ENCODE measurements at regions not wholly inside any gene's neighbourhood (a gene's known extent, or its start where the extent isn't known, plus 50 kb on each side); places are given as distances from the start of the nearest gene placed in this dataset.

DNA sequence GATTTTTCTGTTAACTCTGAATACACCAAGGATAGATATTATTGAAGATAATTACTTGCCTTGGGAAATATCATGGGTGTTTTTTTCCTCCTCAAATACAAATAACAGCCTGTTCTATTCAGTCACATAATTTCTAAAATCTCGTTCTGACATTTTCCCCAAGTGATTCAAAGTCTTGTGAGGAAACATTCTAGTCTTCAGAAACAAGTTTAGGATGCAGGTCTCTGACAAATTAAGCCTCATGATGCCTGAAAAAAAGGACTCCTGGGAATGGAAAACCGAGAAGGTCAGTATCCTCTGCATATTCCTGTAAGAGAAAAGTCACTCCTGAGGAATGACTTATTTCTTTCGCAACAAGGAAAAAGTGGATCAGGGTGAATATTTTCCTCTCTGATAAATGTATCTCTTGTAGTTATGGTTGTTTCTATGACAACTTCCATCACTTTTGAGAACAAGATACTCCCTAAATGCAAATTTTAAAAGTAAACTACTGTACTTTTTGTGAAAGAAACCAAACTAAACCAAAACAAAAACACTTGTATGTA lies 384.6 kb downstream of the CNTNAP4 start:
- H3K27me3 ChIP-seq (ENCODE audit: control insufficient read depth in 5 of 5, insufficient read depth in 4 of 5, low read length in 5 of 5), result no peaks in the 10 kb centered on the region
- no peak overlapping the region for H3K4me3 ChIP-seq (ENCODE audit: low read depth in 1 of 5, low read length in 5 of 5)
- no peak overlapping the region for H3K9ac ChIP-seq (ENCODE audit: low read length in 5 of 5)
- H3K9me3 ChIP-seq (ENCODE audit: control insufficient read depth in 5 of 5, low read length in 5 of 5), result no peaks in the 10 kb centered on the region
- no peaks in the 10 kb centered on the region for H3K4me1 ChIP-seq (ENCODE audit: control insufficient read depth in 5 of 5, insufficient read depth in 5 of 5, low read length in 5 of 5)
- no peak overlapping the region for H3K27ac ChIP-seq (ENCODE audit: low read depth, low read length)
- H3K36me3 ChIP-seq (ENCODE audit: control insufficient read depth in 5 of 5, insufficient read depth in 5 of 5, low read length in 5 of 5), result no peaks in the 10 kb centered on the region

GRCh38 chr16:76665571-76666275 lies 388.5 kb downstream of the CNTNAP4 start:
- H3K27me3 ChIP-seq (ENCODE audit: control insufficient read depth in 5 of 5, insufficient read depth in 4 of 5, low read length in 5 of 5), result no peaks in the 10 kb centered on the region
- no peaks in the 10 kb centered on the region for H3K36me3 ChIP-seq (ENCODE audit: control insufficient read depth in 5 of 5, insufficient read depth in 5 of 5, low read length in 5 of 5)
- H3K9ac ChIP-seq (ENCODE audit: low read length in 5 of 5), result no peak overlapping the region
- H3K9me3 ChIP-seq (ENCODE audit: control insufficient read depth in 5 of 5, low read length in 5 of 5), result no peaks in the 10 kb centered on the region
- no peak overlapping the region for H3K4me3 ChIP-seq (ENCODE audit: low read depth in 1 of 5, low read length in 5 of 5)
- no peaks in the 10 kb centered on the region for H3K4me1 ChIP-seq (ENCODE audit: control insufficient read depth in 5 of 5, insufficient read depth in 5 of 5, low read length in 5 of 5)
- H3K27ac ChIP-seq (ENCODE audit: low read depth, low read length), result no peak overlapping the region

- no peak overlapping the region for H3K9ac ChIP-seq (ENCODE audit: low read length in 5 of 5)
- no peaks in the 10 kb centered on the region for H3K9me3 ChIP-seq (ENCODE audit: control insufficient read depth in 5 of 5, low read length in 5 of 5)
- no peaks in the 10 kb centered on the region for H3K4me1 ChIP-seq (ENCODE audit: control insufficient read depth in 5 of 5, insufficient read depth in 5 of 5, low read length in 5 of 5)
- H3K4me3 ChIP-seq (ENCODE audit: low read depth in 1 of 5, low read length in 5 of 5), result no peak overlapping the region
- no peak overlapping the region for H3K27ac ChIP-seq (ENCODE audit: low read depth, low read length)
- no peaks in the 10 kb centered on the region for H3K36me3 ChIP-seq (ENCODE audit: control insufficient read depth in 5 of 5, insufficient read depth in 5 of 5, low read length in 5 of 5)
- no peaks in the 10 kb centered on the region for H3K27me3 ChIP-seq (ENCODE audit: control insufficient read depth in 5 of 5, insufficient read depth in 4 of 5, low read length in 5 of 5)
These were observed 391.1 kb downstream of the CNTNAP4 start for GRCh38 chr16:76668207-76668725.

GRCh38 chr16:76669288-76669687 lies 392.1 kb downstream of the CNTNAP4 start:
- H3K9ac ChIP-seq (ENCODE audit: low read length in 5 of 5), result no peak overlapping the region
- H3K4me1 ChIP-seq (ENCODE audit: control insufficient read depth in 5 of 5, insufficient read depth in 5 of 5, low read length in 5 of 5), result no peaks in the 10 kb centered on the region
- H3K9me3 ChIP-seq (ENCODE audit: control insufficient read depth in 5 of 5, low read length in 5 of 5), result no peaks in the 10 kb centered on the region
- H3K4me3 ChIP-seq (ENCODE audit: low read depth in 1 of 5, low read length in 5 of 5), result no peak overlapping the region
- no peaks in the 10 kb centered on the region for H3K36me3 ChIP-seq (ENCODE audit: control insufficient read depth in 5 of 5, insufficient read depth in 5 of 5, low read length in 5 of 5)
- H3K27ac ChIP-seq (ENCODE audit: low read depth, low read length), result no peak overlapping the region
- no peaks in the 10 kb centered on the region for H3K27me3 ChIP-seq (ENCODE audit: control insufficient read depth in 5 of 5, insufficient read depth in 4 of 5, low read length in 5 of 5)

DNA sequence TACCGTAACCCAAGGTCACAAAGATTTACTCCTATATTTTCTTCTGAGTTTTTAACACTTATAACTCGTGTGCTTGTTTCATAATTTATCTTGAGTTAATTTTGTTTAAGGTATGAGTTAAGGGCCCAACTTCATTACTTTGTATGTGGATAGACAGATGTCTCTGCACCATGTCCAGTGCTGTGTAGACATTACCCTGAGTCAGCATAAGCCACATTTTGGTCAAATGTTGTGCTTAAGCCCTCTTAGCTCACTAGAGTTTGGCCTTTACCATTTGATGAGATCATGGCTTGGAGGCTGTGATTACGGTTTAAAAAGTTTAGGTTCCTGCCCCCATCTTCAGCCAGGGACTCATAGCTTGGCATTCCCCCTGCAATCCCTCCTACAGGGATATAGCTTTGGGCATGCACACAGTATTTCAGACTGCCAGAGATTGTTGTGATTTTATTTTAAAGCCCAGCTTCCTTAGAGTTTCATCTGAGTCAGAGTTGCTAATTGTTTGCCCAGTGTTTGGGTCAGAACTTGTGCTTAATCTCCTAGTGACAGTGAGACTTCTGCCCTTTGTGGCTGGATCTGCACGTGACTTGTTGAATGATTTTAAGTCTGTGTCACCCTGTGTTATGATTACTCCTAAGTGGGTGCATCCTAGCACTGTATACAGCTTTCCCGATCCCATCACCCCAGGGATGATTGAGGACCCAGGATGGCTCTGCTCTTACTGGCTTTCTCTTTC lies 393.1 kb downstream of the CNTNAP4 start:
- no peaks in the 10 kb centered on the region for H3K4me1 ChIP-seq (ENCODE audit: control insufficient read depth in 5 of 5, insufficient read depth in 5 of 5, low read length in 5 of 5)
- H3K9me3 ChIP-seq (ENCODE audit: control insufficient read depth in 5 of 5, low read length in 5 of 5), result no peaks in the 10 kb centered on the region
- no peaks in the 10 kb centered on the region for H3K27me3 ChIP-seq (ENCODE audit: control insufficient read depth in 5 of 5, insufficient read depth in 4 of 5, low read length in 5 of 5)
- H3K4me3 ChIP-seq (ENCODE audit: low read depth in 1 of 5, low read length in 5 of 5), result no peak overlapping the region
- no peak overlapping the region for H3K9ac ChIP-seq (ENCODE audit: low read length in 5 of 5)
- no peaks in the 10 kb centered on the region for H3K36me3 ChIP-seq (ENCODE audit: control insufficient read depth in 5 of 5, insufficient read depth in 5 of 5, low read length in 5 of 5)
- no peak overlapping the region for H3K27ac ChIP-seq (ENCODE audit: low read depth, low read length)

- H3K4me3 ChIP-seq (ENCODE audit: low read depth in 1 of 5, low read length in 5 of 5), result no peak overlapping the region
- H3K9ac ChIP-seq (ENCODE audit: low read length in 5 of 5), result no peak overlapping the region
- no peak overlapping the region for H3K27ac ChIP-seq (ENCODE audit: low read depth, low read length)
- H3K36me3 ChIP-seq (ENCODE audit: control insufficient read depth in 5 of 5, insufficient read depth in 5 of 5, low read length in 5 of 5), result no peaks in the 10 kb centered on the region
- no peaks in the 10 kb centered on the region for H3K9me3 ChIP-seq (ENCODE audit: control insufficient read depth in 5 of 5, low read length in 5 of 5)
- H3K27me3 ChIP-seq (ENCODE audit: control insufficient read depth in 5 of 5, insufficient read depth in 4 of 5, low read length in 5 of 5), result no peaks in the 10 kb centered on the region
- H3K4me1 ChIP-seq (ENCODE audit: control insufficient read depth in 5 of 5, insufficient read depth in 5 of 5, low read length in 5 of 5), result no peaks in the 10 kb centered on the region
These were observed 399.2 kb downstream of the CNTNAP4 start for GRCh38 chr16:76676356-76676755.

GRCh38 chr16:76681296-76681695 lies 404.1 kb downstream of the CNTNAP4 start:
- no peak overlapping the region for H3K27ac ChIP-seq (ENCODE audit: low read depth, low read length)
- H3K27me3 ChIP-seq (ENCODE audit: control insufficient read depth in 5 of 5, insufficient read depth in 4 of 5, low read length in 5 of 5), result no peaks in the 10 kb centered on the region
- no peaks in the 10 kb centered on the region for H3K36me3 ChIP-seq (ENCODE audit: control insufficient read depth in 5 of 5, insufficient read depth in 5 of 5, low read length in 5 of 5)
- no peak overlapping the region for H3K4me3 ChIP-seq (ENCODE audit: low read depth in 1 of 5, low read length in 5 of 5)
- no peaks in the 10 kb centered on the region for H3K4me1 ChIP-seq (ENCODE audit: control insufficient read depth in 5 of 5, insufficient read depth in 5 of 5, low read length in 5 of 5)
- no peak overlapping the region for H3K9ac ChIP-seq (ENCODE audit: low read length in 5 of 5)
- H3K9me3 ChIP-seq (ENCODE audit: control insufficient read depth in 5 of 5, low read length in 5 of 5), result no peaks in the 10 kb centered on the region

- no peaks in the 10 kb centered on the region for H3K4me1 ChIP-seq (ENCODE audit: control insufficient read depth in 5 of 5, insufficient read depth in 5 of 5, low read length in 5 of 5)
- no peak overlapping the region for H3K27ac ChIP-seq (ENCODE audit: low read depth, low read length)
- H3K9me3 ChIP-seq (ENCODE audit: control insufficient read depth in 5 of 5, low read length in 5 of 5), result no peaks in the 10 kb centered on the region
These were observed 405.9 kb downstream of the CNTNAP4 start for GRCh38 chr16:76683051-76683450.

GRCh38 chr16:76696876-76697275 lies 419.7 kb downstream of the CNTNAP4 start:
- Histone ChIP-seq H3K36me3 (ENCODE audit: control insufficient read depth in 5 of 5, insufficient read depth in 5 of 5, low read length in 5 of 5) (no peaks in the 10 kb centered on the region), H3K4me3 (ENCODE audit: low read depth in 1 of 5, low read length in 5 of 5) (no peak overlapping the region), H3K27ac (ENCODE audit: low read depth, low read length) (no peak overlapping the region), H3K27me3 (ENCODE audit: control insufficient read depth in 5 of 5, insufficient read depth in 4 of 5, low read length in 5 of 5) (no peaks in the 10 kb centered on the region), H3K4me1 (ENCODE audit: control insufficient read depth in 5 of 5, insufficient read depth in 5 of 5, low read length in 5 of 5) (no peaks in the 10 kb centered on the region), H3K9ac (ENCODE audit: low read length in 5 of 5) (no peak overlapping the region), H3K9me3 (ENCODE audit: control insufficient read depth in 5 of 5, low read length in 5 of 5) (no peaks in the 10 kb centered on the region)

More at GRCh38 chr16:76683051-76683450, 405.9 kb downstream of the CNTNAP4 start:
- Histone ChIP-seq H3K9ac (ENCODE audit: low read length in 5 of 5) (no peak overlapping the region), H3K27me3 (ENCODE audit: control insufficient read depth in 5 of 5, insufficient read depth in 4 of 5, low read length in 5 of 5) (no peaks in the 10 kb centered on the region), H3K36me3 (ENCODE audit: control insufficient read depth in 5 of 5, insufficient read depth in 5 of 5, low read length in 5 of 5) (no peaks in the 10 kb centered on the region), H3K4me3 (ENCODE audit: low read depth in 1 of 5, low read length in 5 of 5) (no peak overlapping the region)

- H3K27me3 ChIP-seq (ENCODE audit: control insufficient read depth in 5 of 5, insufficient read depth in 4 of 5, low read length in 5 of 5), result no peaks in the 10 kb centered on the region
- no peaks in the 10 kb centered on the region for H3K36me3 ChIP-seq (ENCODE audit: control insufficient read depth in 5 of 5, insufficient read depth in 5 of 5, low read length in 5 of 5)
- H3K27ac ChIP-seq (ENCODE audit: low read depth, low read length), result no peak overlapping the region
- no peak overlapping the region for H3K4me3 ChIP-seq (ENCODE audit: low read depth in 1 of 5, low read length in 5 of 5)
- H3K9me3 ChIP-seq (ENCODE audit: control insufficient read depth in 5 of 5, low read length in 5 of 5), result no peaks in the 10 kb centered on the region
- no peaks in the 10 kb centered on the region for H3K4me1 ChIP-seq (ENCODE audit: control insufficient read depth in 5 of 5, insufficient read depth in 5 of 5, low read length in 5 of 5)
- H3K9ac ChIP-seq (ENCODE audit: low read length in 5 of 5), result no peak overlapping the region
These were observed 428.7 kb downstream of the CNTNAP4 start for GRCh38 chr16:76705892-76706291.
